Fibroblast of skin of right quadriceps (primary cell): ENCODE measurements at regions not wholly inside any gene's neighbourhood (a gene's known extent, or its start where the extent isn't known, plus 50 kb on each side); places are given as distances from the start of the nearest gene placed in this dataset.

Experiments
- DNase-seq: peaks from one replicate; pipeline ENCODE4 v3.0.0-alpha.2; 2013

DNA sequence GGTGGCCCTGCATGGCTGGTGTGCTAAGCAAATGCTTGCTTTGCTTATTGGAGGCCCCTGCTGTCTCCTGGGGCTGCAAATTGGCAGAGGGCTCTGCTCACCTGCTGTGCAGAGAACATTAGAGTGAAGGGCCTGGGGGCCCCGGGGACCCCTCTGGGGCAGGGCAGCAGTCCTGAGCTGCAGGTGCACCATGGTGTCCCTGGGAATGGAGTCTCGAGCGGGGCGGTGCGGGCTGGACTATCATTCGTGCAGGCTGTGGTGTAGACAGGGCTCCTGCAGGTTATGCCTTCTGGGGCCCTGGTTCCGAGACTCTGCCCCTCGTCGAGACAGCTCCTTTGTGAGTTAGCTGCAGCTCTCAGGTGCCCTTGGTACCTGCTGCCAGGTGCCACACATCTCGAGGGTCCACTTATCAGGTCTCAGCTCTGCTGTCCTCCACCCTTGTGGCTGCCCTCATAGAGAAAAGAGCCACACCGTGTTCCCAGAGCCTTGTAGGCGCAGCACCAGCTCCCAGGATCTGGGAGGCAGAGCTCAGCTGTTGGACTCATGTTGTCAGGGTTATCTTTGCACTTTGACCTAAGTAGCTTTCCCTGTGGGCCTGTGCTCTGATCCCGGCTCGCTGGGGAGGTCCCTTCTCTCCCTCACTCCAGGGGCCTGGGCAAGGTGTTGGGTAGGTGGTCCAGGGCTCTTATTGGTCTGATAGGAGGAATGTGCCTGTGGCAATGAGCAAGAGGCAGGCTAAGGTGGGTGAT is 58.0 kb upstream of the ZNF536 start:
- no peak for DNase-seq

DNA sequence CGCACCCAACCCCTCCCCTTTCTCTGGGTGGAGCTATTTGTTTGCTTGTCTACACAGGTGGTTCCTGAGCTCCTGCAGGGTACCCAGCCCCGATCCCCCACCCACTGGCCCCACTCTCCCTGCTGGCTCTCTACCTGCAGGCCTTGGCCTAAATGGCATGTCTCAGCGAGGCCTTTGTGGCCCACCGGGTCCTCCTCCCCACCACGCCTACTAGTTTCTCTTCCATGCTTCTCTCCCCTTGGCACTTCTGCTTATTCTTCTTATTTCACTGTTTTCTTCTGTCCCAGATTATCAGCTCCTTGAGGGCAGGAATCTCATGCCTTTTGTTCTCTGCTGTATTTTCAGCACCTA is 57.4 kb upstream of the ZNF536 start:
- DNase-seq: no peak

DNA sequence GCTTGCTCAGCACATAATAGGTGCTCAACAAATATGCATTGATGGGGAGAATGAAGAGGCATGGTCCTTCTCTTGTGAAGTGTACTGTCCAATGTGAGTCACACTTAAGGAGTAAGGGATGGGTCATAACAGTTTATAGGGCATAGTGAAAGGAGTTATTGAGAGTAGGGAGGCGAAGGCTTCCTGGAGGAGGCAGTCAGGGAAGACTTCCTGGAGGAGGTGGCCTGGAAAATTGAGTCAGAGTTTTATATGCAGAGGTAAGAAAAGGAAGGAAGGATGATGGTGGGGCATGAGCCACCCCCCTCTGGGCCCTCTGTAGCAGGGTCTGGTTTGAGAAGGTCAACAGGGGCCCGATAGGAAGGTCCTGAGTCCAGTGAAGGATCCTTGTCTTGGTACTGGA is 57.0 kb upstream of the ZNF536 start:
- no peak for DNase-seq

DNA sequence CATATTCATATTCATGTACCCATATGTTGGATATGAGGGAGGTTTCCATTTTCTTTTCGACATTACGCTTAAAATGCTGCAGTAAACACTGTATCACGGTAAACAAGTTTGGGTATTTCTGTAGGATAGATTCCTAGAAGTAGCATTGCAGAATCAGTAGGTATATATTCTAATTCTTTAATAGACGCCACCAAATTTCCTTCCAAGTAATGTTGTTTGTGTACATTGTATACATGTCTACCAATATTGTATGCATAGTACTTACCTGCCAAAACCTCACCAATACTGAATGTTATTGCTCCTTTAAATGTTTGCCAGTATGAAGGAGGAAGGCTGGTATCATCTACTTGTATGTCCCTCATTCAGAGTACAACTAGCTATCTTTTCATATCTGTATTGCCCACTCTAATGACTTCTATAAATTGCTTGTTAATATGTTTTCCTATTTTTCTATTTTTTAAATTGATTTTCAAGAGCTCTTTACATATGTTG is 56.1 kb upstream of the ZNF536 start:
- DNase-seq: no peak

DNA sequence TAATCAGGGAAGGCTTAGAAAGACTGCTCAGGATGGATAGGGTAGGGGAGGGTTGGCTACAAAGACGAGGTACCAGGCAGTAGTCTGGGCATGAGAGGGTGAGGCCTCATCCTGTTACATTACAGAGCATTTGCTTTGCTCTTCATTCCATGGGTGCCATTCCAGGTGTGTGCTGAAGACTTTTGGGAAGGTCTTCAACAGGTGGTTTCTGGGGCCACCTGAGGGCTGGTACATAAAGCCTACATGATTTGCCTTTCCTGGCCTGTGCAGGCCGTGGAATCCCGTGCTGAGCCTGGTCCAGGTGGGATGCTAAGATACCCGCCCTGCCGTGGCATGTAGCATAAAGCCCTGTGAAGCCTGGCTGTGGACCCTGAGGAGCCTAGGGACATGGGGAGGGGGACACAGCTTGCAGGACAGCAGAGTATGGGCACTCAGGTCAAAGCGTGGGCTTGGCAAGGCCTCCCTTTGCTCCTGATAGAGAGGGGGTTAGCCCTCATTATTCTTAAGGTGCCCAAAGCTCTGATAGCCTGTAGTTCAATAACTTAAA is 55.6 kb upstream of the ZNF536 start:
- DNase-seq: no peak

DNA sequence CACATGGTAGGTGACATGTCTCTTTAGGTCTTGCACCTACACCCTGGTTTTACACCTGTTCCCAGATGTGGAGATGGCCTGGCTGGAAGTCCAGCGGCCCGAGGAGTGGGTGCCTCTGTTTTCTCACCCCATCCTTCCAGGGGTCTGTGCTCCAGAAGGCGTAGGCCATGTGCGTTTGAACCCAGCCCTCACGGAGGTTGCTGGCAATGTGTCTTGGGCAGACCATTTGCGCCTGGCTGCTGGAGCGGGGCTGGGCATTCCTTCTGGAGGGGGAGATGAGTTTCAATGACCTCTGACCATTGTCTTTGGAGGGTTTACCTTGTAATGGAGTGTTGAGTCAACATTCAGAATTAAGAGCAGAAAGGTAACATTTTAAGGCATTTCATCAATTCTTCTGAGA is 54.8 kb upstream of the ZNF536 start:
- DNase-seq: no peak

DNA sequence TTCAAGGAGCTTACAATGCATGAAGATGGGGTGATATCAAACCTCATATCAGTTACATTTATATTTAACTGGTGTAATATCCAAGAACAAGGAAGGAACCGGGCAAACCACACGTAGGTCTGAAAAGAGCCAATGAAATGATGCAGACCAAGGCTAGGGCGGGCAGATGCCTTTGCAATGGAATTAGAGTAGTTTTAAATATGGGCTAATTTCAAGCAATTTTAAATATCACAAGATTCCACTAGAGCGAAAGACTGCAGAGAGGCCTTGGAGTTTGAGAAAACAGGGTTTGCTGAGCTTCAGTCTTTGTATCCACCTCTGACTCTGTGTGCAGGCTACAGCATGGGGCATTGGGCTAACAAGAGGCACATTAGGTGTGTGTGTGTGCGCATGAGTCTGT is 53.9 kb upstream of the ZNF536 start:
- no peak for DNase-seq

DNA sequence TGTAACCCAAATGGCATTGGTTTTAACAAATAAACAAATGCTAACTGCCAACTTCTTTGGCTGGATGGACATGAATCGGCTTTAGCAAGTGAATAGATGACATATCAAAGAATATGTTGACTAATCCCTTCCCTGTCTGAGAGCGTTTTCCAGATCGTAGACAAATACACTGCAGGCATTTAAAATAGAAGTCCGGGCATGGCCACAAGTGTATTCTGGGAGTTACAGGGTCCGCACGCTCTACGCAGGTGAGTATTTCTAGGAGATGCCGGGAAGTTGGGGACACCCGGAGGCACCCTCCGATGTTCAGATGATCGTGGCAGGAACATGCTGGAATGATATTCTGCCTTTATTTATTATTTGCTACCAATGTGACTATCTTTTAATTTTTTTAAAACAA is 53.2 kb upstream of the ZNF536 start:
- DNase-seq: no peak

DNA sequence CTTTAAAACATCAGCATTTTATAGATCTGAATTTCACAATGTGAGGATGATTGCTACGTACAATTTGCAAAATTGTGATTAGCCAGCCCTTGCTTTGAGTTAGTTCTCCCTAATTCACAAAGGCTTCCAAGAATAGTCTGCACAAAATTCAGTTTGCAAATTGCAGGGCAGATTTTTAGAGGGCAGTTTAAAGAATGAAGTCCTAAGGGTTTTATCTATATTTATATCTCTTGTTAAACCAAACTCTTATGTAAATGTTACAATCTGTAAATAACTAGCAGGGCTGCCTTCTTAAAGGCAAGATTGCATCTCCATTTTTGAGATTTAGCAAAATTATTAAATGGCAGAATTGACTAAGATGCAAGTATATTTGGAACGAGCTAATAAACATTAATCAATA is 52.8 kb upstream of the ZNF536 start:
- DNase-seq: no peak

DNA sequence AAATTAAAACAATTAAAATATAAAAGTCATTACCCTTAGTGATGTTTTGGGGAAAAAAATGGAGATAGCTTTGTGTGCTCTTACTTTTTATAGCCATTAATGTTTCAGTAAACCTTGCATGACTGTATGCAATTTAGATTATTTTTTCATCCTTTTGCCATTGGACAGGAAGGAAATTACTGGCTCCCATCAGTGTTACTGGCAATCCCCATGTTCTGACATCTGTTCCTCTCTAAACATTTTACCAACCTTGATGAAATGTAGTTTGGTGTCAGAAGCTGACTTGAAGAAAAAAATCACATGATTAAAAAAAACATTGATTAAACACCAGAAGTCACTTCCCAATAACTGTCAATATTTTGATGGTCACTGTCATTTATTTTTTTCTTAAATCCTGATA is 52.3 kb upstream of the ZNF536 start:
- DNase-seq: no peak

DNA sequence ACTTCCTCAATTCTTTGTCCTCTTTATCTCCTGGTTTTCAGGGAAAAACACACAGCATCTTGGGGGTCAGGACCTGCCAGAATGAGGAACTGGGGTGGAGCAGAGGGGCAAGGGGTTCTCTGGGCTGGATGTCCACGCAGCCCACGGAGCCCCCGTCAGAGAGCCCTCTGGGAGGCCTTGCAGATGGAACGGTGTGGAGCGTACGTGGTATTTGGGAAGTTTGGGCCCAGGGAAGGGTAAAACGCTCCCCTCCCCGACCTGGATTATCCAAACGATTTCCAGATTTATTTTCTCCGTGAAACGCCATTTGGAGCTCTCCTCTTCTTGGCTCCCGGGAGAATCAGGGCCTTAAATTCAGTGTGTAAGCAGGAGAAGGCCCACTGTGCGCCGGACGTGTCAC is 51.7 kb upstream of the ZNF536 start:
- DNase-seq: peak; percentile 21

DNA sequence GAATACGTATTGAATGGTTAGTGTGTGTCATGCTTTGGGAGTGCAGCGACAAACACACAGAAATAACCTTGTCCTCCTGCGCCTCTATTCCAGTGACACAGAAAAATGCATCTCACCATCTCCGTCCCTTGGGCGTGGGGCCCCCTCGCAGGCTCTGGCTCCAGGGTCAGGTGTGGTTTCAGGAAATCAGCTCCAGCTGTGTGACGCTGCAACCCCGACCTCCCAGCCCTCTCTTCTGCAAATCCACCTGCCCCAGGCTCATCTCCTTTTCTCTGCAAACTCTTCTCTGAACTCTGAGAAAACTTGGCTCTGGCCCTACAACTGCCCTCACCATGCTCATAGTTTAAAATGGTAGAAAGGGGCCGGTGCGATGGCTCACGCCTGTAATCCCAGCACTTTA is 51.3 kb upstream of the ZNF536 start:
- no peak for DNase-seq
